ENCODE measurements at regions not wholly inside any gene's neighbourhood (a gene's known extent, or its start where the extent isn't known, plus 50 kb on each side); places are given as distances from the start of the nearest gene placed in this dataset.

DNA sequence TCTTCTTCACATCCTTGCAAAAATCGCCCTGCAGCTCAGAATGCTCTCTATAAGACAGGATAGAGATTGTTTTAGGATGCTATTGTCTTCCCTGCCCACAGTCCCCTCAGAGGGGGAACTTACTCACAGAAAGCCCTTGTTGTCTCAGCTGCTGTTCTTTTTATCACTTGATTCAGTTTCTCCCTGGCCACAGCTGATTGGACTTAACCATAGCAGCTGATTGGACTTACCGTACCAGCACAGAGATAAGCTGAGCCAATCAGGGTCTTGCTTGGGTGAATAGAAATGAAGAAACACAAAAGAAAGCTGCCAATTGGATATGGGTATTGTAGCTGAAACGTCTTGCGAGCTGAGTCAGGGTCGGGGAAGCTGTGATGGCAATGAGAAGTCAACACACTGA lies 194.2 kb upstream of the MEX3C start:
- no peak for DNase-seq (ENCODE audit: low read depth, low spot score)
- no peak overlapping the region for H3K27ac ChIP-seq

DNA sequence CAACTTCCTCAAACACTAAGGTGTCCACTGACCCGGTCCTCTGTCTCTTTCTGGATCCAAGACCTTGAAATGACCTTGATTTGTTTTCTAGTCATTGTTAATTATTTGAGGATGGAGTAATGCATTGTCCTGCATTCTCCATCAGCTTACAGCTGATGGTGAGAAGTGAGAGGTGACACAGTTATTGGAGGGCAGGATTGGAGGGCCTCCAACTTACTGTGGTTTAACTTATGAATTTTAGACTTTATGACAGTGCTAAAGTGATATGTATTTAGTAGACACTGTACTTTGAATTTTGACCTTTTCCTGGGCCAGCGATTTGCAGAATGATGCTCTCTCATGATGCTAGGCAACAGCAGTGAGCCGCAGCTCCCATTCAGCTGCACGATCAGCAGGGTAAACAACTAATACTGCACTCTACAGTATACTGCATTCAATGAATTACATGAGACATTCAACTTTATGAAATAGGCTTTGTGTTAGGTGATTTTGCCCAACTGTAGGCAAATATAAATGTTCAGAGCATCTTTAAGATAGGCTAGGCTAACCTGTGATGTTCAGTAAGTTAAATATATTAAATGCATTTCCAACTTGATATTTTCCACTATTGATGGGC lies 200.0 kb upstream of the MEX3C start:
- no peak for DNase-seq (ENCODE audit: low read depth, low spot score)
- H3K27ac ChIP-seq: no peak overlapping the region

DNA sequence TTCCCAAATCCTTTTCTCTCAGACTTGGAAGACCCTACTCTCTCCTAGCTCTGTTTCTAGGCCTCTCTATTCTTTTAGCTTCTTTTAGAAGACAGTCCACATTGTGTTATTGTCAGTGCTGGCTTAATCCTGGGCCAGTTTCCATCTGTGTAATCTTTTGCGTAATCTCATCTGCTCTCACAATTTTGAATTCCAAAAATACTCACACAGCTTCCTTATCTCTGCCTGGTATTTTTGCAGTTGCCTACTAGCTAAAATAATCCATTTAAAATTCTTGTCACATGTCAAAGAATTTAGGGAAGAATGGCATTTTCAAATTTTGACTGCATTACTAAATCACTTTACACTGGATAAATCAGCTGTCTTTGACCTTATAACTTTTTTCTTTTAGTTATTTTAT lies 200.6 kb upstream of the MEX3C start:
- no peak for DNase-seq (ENCODE audit: low read depth, low spot score)
- no peak overlapping the region for H3K27ac ChIP-seq

DNA sequence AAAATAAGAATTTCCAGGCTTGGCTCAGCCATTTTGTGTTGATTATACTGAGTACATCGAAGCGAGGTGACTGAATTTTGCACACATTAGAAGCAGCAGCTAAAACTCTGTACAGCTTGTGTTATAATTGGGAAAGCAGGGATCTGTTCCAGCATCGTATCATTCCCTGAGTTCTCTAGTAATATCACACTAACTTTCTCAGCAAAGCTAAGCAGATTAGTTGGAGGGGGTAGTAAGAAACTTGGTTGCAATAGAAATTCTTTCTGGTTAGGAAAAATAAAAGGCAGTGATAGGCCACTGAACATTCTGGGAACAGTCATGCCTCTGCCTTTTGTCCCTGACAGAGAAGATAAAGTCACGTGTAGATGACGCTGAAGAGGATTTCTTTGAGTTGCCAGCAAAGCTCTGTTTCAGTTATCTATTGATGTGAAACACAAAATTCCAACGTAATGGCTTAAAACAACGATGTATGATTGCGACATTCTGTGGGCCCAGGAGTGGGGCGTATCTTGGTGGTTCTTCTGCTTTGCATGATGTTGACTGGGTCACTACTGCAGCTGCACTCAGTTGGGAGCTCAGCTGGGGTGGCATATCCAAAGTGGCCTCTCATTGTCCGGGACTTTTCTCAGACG lies 202.1 kb upstream of the MEX3C start:
- H3K27ac ChIP-seq: no peak overlapping the region
- DNase-seq (ENCODE audit: low read depth, low spot score): no peak

DNA sequence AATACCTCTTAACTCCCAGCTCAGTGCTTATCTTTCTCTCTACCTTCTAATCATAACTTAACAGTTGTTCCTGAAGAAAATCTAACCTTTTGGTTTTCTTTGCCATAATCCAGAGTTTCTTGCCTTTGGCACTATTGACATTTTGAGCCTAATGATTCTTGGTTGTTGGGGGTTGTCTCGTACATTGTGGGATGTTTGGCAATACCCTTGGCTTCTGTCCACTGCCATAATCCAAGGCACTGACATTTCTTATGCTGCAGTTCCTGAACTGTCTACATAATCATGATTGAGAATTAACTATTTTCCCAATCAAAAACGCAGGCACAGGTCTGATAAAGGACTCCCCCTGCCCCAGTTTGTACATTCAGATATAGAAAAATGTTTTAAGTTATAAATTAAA lies 203.2 kb upstream of the MEX3C start:
- no peak overlapping the region for H3K27ac ChIP-seq
- DNase-seq (ENCODE audit: low read depth, low spot score): no peak

DNA sequence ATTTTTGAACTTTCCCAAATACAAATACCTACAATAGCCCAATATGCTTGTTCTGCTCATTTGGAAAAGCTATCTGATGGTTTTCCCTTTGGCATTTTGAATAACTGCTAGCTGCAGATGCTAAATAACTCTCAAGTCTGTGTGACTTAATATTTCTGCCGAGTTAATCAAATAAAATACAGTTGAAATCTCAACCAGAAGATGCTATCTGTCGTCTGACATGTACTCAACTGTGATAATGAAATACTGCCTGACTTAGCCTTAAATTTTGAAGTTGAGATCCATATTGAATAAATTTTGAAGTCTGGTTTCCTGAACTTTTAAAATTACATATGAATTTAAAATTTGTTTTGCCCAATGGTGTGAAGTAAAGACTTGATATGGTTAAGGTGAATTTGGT lies 204.4 kb upstream of the MEX3C start:
- no peak for DNase-seq (ENCODE audit: low read depth, low spot score)
- no peak overlapping the region for H3K27ac ChIP-seq

DNA sequence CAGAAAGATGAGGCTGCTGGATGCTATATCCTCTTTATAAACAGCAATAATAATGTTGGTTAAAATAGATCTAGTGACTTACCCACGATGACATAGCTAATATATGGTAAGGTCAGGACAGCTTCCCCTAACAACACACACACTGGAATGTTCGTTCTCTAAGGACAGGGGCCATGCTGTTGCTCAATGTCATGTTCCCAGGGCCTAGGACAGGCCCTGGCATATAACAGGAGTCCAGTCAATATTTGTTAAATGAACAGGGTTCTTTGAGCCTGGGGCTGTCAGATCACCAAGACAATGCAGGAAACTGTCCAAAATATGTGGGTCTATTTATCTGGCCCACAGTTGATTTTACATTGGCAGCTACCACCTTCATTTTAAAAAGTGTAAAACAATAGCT lies 207.1 kb upstream of the MEX3C start:
- DNase-seq (ENCODE audit: low read depth, low spot score): no peak
- H3K27ac ChIP-seq: no peak overlapping the region

DNA sequence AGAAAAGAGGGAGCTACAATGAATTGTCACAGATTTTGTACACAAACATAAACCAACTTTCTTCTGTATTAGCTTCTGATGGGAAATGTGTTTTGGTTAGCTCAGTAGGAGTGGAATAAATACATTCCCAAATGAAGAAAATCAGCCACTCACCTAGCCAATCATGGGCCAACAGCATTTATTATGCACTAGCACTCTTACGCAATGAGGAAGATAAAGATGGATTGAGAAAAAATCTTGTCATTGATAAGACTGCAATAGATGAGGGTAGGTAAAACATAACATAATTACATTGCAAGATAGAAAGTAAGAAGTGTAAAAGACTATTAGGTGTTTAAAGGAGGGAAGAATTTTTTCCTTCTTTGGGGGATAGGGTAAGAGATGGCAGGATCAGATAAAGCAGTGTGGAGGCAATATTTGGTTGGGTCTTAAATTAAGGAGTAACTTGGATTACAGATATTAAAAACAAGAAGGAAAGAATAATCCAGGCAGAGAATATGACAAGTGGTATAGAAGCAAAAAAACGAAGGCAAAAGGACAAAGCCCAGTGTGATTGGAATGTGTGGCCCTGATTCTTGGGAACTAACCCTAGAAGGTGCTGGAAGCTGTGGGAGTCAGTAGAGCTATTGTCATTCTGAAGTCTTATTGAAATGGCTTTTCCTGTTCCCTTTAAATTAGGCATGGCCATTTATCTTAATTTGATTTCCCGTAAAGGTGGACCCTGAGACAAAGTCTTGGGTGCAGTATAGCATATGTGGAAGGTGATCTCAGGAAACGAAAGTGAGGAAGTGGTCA lies 208.4 kb upstream of the MEX3C start:
- H3K27ac ChIP-seq: no peak overlapping the region
- DNase-seq (ENCODE audit: low read depth, low spot score): no peak

DNA sequence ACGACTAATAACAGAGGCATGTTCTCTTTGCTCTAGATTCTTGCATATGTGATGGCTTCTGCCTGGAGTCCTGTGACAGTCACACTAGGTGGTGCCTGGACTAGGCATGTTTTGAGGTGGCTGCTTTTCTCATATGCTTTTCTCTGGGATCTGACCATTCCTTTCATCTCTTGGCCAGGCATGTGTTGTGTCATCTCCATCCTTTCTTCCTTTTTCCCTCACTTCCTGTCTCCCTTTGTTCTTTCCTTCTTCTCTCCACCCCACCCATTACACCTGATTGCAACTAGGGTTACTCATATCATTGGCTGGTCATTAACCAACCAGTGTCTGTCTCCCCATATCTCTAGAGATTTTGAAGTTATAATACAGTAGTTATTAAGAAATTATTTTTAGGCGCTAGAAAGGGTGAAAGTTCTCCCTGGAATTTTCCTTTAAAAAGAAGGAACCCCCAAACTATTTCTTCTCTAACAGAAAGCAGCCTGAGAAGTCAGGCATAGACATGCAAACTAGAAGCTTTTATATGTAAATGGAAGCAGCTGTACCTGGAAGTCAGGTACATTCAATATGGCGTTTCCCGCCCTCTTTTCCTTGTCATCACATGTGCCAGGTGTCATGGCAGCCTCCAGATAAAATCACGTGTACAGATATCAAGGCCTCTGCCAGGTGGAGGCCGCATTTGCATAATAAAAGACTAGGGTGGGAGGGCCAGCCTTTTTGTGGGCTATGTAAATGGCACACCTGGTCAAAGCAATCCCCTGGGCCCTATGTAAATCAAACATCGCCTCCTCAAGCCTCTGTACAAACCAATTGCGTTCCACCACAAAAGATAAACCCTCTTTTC lies 220.4 kb upstream of the MEX3C start:
- H3K27ac ChIP-seq: no peak overlapping the region

DNA sequence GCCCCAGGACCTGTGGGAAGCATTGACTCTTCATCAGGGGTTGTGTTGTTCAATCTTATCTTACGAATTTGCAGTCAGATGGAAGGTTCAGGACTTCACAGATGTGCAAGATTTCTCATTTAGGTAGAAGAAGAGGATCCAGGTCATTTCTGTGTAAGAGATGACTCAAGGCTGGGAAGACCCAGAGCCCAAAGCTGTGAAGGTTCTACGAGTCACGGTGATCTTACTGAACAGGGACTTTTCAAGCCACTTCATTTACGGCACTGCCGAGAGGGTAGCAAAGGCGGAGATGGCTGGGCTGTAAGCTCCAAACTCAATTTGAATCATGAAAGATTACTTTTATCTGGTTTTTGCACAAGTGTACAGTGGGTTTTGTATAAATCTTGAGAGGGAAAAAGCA lies 228.0 kb upstream of the MEX3C start:
- H3K27ac ChIP-seq: no peak overlapping the region
- no peak for DNase-seq (ENCODE audit: low read depth, low spot score)

More for the DNA sequence above, 220.4 kb upstream of the MEX3C start:
- no peak for DNase-seq (ENCODE audit: low read depth, low spot score)

DNA sequence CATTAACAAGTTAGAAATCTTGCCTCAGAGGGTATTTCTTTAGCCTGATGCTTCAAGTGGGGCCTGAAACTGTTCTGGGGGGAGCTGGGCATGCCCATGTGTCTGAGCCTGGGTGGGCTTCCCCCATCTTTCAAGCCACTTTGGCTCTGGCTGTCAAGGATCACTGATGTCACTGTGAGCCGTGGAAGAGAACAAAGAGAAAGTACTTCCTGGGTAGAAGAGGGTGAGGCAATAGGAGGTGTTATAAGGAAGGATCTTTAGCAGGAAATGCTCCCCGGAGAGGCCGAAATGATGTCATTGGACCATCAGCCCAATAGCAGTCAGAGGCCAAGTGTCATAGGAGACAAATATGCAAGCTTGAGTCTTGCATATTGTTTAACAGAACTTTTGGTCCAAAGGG lies 228.4 kb upstream of the MEX3C start:
- no peak overlapping the region for H3K27ac ChIP-seq

DNA sequence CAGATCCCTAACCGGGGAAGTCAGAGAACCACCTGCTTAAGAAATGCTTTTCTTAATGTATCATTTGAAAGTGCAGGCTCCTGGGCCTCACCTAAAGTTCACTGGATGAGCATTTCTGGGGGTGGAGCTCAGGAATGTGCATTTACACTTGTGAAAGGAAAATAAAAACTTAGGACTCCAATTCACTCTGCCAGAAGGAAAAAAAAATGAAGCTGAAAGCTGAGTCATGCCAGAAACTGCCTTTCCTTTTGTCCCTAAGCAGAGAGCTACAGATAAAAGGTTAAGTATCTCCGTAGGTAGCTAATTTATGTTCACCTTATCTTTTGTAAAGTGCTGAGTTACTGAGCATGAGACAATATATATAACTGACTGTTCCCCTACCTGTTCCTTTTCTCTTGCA lies 229.5 kb upstream of the MEX3C start:
- no peak overlapping the region for H3K27ac ChIP-seq
- no peak for DNase-seq (ENCODE audit: low read depth, low spot score)

More for the DNA sequence above, 228.4 kb upstream of the MEX3C start:
- DNase-seq (ENCODE audit: low read depth, low spot score): no peak

DNA sequence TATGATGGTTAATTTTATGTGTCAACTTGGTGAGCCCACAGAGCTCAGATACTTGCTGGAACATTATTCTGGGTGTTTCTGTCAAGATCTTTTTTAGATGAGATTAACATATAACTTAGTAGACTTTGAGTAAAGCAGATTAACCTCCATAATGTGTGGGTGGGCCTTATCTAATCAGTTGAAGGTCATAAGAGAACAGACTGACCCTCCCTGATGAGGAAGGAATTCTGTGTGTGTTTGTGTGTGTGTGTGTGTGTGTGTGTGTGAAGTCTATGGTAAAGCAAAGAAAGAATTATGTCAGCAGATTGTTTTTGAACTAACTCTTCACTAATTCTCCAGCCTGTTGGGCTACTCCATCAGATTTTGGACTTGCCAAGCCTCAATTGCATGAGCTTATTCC lies 232.2 kb upstream of the MEX3C start:
- H3K27ac ChIP-seq: no peak overlapping the region

DNA sequence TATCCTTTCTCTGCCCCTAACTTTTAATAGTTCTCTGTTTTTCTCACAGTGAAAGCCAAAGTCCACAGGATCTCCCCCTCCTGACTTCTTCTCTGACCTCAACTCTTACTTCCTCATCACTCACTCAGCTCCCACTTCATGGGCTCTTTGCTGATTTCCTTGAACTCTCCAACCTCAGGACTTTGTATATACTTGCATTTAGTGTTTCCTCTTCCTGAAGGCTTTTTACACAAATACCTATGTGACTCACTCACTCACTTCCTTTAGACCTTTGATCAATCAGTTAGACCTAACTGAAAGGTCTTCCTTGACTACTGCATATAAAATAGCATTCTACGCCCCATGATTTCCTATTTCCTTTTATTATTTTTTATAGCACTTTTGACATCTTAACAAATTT lies 233.1 kb upstream of the MEX3C start:
- no peak for DNase-seq (ENCODE audit: low read depth, low spot score)
- H3K27ac ChIP-seq: peak overlapping the region; percentile 14

More for the DNA sequence above, 232.2 kb upstream of the MEX3C start:
- DNase-seq (ENCODE audit: low read depth, low spot score): no peak

DNA sequence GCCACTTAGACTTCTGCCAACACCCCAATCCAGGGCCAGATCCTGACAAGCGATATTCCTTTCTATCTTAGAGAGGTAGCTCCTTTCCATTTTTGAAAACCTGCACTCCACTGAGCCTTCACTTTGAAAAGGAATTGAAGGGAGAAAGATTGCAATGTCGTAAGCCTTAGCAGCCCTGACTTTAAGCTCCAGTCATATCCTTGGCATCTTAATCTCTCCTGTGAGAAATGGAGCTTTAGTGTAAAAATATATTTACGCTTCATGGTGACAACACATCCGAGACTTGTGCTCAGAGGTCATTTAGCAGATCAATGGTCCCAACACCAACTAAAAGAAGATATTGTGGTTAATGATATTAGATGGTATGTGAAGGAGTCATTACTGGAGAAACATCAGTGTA lies 235.8 kb upstream of the MEX3C start:
- no peak for DNase-seq (ENCODE audit: low read depth, low spot score)
- no peak overlapping the region for H3K27ac ChIP-seq

DNA sequence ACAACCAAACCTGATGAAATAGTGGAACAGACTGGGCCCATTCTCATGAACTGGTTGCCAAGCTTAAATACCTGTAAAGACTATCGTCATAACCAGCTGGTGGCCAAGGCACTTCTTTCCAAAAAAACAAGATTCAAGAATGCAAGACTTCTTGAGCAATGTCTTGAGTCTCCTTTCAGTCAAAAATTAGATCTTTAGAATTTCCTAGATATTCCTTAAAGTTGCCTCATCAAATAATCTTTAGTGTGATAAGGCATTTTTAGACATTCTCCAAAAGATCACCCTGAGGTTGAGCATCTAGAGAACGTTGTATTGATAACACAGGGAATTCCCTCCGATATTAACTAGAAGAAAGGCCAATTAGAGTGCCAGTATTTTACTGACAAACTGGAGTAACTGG lies 236.4 kb upstream of the MEX3C start:
- no peak overlapping the region for H3K27ac ChIP-seq
- DNase-seq (ENCODE audit: low read depth, low spot score): no peak

DNA sequence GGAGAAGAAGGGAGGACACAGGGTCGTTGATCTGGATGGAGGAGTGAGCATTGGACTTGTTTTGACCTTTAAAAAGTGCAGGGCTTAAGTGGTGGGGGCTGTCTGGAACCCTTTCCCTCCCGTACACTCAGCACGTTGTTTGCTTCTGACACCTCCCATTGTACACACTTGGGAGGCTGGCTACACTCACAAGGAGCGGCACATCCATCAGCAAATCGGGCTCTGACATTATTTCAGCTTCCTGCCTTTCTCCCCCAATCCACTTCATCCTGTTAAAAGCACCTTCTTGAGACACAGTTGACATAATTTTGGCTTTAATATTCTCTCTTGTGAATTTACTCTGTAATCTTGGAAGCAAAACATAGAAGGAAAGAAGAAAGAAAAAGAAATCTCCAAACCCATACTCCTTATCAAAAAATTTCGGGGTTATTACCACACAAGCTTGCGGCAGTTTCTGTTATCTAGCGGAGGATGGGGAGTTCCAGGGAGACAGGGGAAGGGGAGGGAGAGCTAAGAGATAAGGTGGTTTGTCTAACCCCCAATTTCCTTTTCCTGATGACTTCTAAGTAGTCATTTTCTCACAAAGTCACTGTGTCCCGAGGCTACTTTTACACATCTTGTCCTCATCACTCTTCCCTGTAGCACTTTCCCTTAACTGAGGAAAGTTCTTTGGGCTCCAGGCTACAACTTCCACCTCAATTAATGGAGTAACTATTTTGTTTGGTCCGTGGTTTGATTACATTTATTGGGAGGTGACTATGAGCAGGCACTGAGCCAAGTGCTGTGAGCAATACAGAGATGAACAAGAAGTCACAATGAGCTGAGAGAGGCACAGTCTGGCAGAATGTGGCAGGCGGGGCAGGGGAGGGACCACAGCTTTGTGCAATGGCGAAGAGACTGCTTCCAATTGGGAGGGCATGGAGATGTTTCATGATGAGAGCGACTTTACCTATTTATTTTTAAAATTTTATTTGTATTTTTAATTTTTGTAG lies 240.1 kb upstream of the MEX3C start:
- no peak overlapping the region for H3K27ac ChIP-seq
- DNase-seq (ENCODE audit: low read depth, low spot score): no peak

DNA sequence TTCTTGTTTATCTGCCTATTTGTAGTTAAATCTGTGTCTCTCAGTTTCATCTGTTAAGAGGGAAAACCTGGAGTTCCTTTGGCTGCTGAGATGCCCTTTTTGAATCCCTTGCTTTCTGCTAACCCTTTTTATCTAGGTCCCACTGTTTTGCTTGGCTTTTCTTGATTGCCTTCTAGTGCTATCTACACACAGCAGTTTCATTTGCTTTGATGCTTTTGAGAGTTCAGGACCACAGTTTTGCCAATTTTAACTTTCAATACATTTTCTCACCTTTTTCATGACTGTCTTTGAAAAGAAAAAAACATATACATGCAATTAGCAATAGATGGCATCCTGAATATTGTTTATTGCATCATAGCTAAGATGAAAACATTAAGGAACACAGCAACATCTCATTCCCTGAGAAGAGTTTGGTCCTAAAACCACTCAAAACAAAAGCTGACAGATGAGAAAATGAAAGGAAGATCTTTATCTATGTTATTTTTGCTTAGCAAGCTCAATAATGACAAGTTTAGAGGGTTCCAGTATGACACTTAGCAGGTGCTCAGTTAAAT lies 241.4 kb upstream of the MEX3C start:
- H3K27ac ChIP-seq: no peak overlapping the region
- DNase-seq (ENCODE audit: low read depth, low spot score): no peak

DNA sequence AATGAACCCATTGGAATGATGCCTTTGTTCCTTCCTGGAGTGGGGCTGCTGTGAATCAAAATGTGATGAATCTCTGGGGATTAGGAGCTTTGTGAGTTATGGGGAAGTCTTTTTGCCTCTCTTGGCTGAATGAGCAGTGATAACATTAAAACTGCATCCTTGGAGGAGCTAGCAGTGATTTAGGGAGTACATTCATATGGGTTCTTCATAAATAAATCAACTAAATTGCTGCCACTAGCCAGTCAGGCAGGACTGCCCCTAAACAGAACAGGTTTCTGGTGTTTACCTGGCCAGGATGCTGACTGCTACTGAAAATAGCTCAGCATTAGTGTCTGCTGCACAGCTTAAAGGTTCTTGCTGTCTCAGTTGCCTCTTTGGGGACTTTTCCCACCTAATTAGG lies 244.5 kb upstream of the MEX3C start:
- H3K27ac ChIP-seq: no peak overlapping the region
- DNase-seq (ENCODE audit: low read depth, low spot score): no peak
